GM21737 (cell line): ENCODE measurements at regions not wholly inside any gene's neighbourhood (a gene's known extent, or its start where the extent isn't known, plus 50 kb on each side); places are given as distances from the start of the nearest gene placed in this dataset.

Experiments
- ATAC-seq: cut with Tn5 transposase; IDR thresholded peaks from one replicate; pipeline ENCODE4 v1.9.1; 2021; ENCODE audit warnings: mild to moderate bottlenecking, moderate library complexity; ENCODE audit not compliant: unreplicated experiment

GRCh38 chr9:111197256-111197655 lies 132.8 kb downstream of the OR2K2 start:
- no peak for ATAC-seq

GRCh38 chr9:111195766-111196165 lies 134.3 kb downstream of the OR2K2 start:
- no peak for ATAC-seq

- no peak for ATAC-seq
These were observed 136.9 kb downstream of the OR2K2 start for GRCh38 chr9:111193095-111193494.

- ATAC-seq: no peak
These were observed 137.4 kb downstream of the OR2K2 start for GRCh38 chr9:111192650-111193049.

- no peak for ATAC-seq
These were observed 139.7 kb downstream of the OR2K2 start for GRCh38 chr9:111190347-111190746.

GRCh38 chr9:111187376-111187775 lies 142.6 kb downstream of the OR2K2 start:
- no peak for ATAC-seq

GRCh38 chr9:111186021-111186530 lies 143.9 kb downstream of the OR2K2 start:
- no peak for ATAC-seq

GRCh38 chr9:111180811-111181210 lies 142.5 kb upstream of the LPAR1 start:
- no peak for ATAC-seq

GRCh38 chr9:111179577-111179976 lies 141.3 kb upstream of the LPAR1 start:
- ATAC-seq: no peak

- no peak for ATAC-seq
These were observed 140.2 kb upstream of the LPAR1 start for GRCh38 chr9:111178331-111179055.

- no peak for ATAC-seq
These were observed 138.2 kb upstream of the LPAR1 start for GRCh38 chr9:111176511-111176910.

GRCh38 chr9:111175350-111175749 lies 137.1 kb upstream of the LPAR1 start:
- ATAC-seq: no peak

GRCh38 chr9:111167341-111167740 lies 129.1 kb upstream of the LPAR1 start:
- ATAC-seq: no peak

GRCh38 chr9:111163716-111164389 lies 125.6 kb upstream of the LPAR1 start:
- no peak for ATAC-seq

- no peak for ATAC-seq
These were observed 123.8 kb upstream of the LPAR1 start for GRCh38 chr9:111162026-111162425.

GRCh38 chr9:111161015-111161415 lies 122.7 kb upstream of the LPAR1 start:
- no peak for ATAC-seq

- ATAC-seq: no peak
These were observed 120.7 kb upstream of the LPAR1 start for GRCh38 chr9:111158999-111159398.

GRCh38 chr9:111158363-111158762 lies 120.1 kb upstream of the LPAR1 start:
- no peak for ATAC-seq

- no peak for ATAC-seq
These were observed 115.9 kb upstream of the LPAR1 start for GRCh38 chr9:111154081-111154562.

GRCh38 chr9:111152614-111153406 lies 114.5 kb upstream of the LPAR1 start:
- no peak for ATAC-seq

- no peak for ATAC-seq
These were observed 113.3 kb upstream of the LPAR1 start for GRCh38 chr9:111151537-111151936.
